Ishikawa (cell line): ENCODE measurements at regions not wholly inside any gene's neighbourhood (a gene's known extent, or its start where the extent isn't known, plus 50 kb on each side); places are given as distances from the start of the nearest gene placed in this dataset.

Source experiments
- CEBPB ChIP-seq: IDR thresholded peaks from 2 replicates; pipeline ENCODE4 v1.6.1; 2012
- CREB1 ChIP-seq: IDR thresholded peaks from 2 replicates; pipeline ENCODE4 v1.6.1; 2012; ENCODE audit warnings: low read depth
- EGR1 ChIP-seq: IDR thresholded peaks from 2 replicates; pipeline ENCODE4 v1.6.1; 2012
- EP300 ChIP-seq: IDR thresholded peaks from 2 replicates; pipeline ENCODE4 v1.6.1; 2012; ENCODE audit warnings: borderline replicate concordance
- FOXM1 ChIP-seq: IDR thresholded peaks from 2 replicates; pipeline ENCODE4 v1.6.1; 2012; ENCODE audit warnings: low read depth, borderline replicate concordance
- NFIC ChIP-seq: IDR thresholded peaks from 2 replicates; pipeline ENCODE4 v1.6.1; 2012
- RAD21 ChIP-seq: IDR thresholded peaks from 2 replicates; pipeline ENCODE4 v1.6.1; 2012; ENCODE audit warnings: low read depth
- TAF1 ChIP-seq: IDR thresholded peaks from 2 replicates; pipeline ENCODE4 v1.6.1; 2012; ENCODE audit warnings: low read depth, mild to moderate bottlenecking
- YY1 ChIP-seq: IDR thresholded peaks from 2 replicates; pipeline ENCODE4 v1.6.1; 2012; ENCODE audit warnings: low read depth
- TF ChIP-seq, protein P1 (sequence below): IDR thresholded peaks from 2 replicates; pipeline ENCODE4 v1.6.1; 2012
- TF ChIP-seq, protein P2 (sequence below): IDR thresholded peaks from 2 replicates; pipeline ENCODE4 v1.6.1; 2012

DNA sequence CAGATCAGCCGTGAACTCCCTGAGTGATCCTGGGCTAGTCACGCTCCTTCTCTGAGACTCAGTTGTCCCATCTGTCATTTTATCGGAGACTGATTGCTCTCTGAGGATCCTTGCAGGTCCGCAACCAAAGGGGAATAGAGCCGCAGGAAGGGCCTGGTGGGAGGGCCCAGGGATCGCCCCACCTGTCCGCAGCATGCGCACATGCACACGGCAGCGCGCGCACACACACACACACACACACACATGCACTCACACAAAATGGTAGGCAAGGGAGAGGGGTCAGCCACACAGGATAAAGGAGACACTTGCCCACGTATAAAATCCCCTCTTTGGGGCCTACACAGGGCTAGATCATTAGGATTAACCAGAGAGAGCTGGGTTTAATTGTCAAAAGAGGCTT lies 95.6 kb upstream of the FOXP4 start:
- no peak for TF ChIP-seq CEBPB
- TF ChIP-seq, protein P1, sequence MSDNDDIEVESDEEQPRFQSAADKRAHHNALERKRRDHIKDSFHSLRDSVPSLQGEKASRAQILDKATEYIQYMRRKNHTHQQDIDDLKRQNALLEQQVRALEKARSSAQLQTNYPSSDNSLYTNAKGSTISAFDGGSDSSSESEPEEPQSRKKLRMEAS = no peak
- no peak for TF ChIP-seq EP300
- no peak for TF ChIP-seq TAF1
- no peak for TF ChIP-seq RAD21
- no peak for TF ChIP-seq YY1
- TF ChIP-seq NFIC = no peak
- TF ChIP-seq FOXM1 = no peak
- TF ChIP-seq EGR1 = no peak
- TF ChIP-seq CREB1 = no peak
- TF ChIP-seq, protein P2, sequence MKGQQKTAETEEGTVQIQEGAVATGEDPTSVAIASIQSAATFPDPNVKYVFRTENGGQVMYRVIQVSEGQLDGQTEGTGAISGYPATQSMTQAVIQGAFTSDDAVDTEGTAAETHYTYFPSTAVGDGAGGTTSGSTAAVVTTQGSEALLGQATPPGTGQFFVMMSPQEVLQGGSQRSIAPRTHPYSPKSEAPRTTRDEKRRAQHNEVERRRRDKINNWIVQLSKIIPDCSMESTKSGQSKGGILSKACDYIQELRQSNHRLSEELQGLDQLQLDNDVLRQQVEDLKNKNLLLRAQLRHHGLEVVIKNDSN = no peak
